ENCODE measurements at regions not wholly inside any gene's neighbourhood (a gene's known extent, or its start where the extent isn't known, plus 50 kb on each side); places are given as distances from the start of the nearest gene placed in this dataset.
"Not testable (repeated sequence)": the region's sequence is repeated elsewhere in the genome, so short reads cannot be mapped to it uniquely, and the experiment has no call there.

GRCh38 chr6:103675807-103676406 is 1183.8 kb downstream of the HACE1 start:
- no peak for DNase-seq

- no peak for DNase-seq
Observed at GRCh38 chr6:103674790-103675189, 1184.9 kb downstream of the HACE1 start.

GRCh38 chr6:103672169-103672568 is 1187.5 kb downstream of the HACE1 start:
- no peak for DNase-seq

- DNase-seq, result no peak
Observed at GRCh38 chr6:103629613-103630012, 1230.1 kb downstream of the HACE1 start.

GRCh38 chr6:103617642-103618041 is 1242.1 kb downstream of the HACE1 start:
- no peak for DNase-seq

GRCh38 chr6:103587722-103588121 is 1272.0 kb downstream of the HACE1 start:
- no peak for DNase-seq

GRCh38 chr6:103578115-103578514 is 1281.6 kb downstream of the HACE1 start:
- no peak for DNase-seq

- no peak for DNase-seq
Observed at GRCh38 chr6:103570431-103570830, 1289.3 kb downstream of the HACE1 start.

GRCh38 chr6:103554911-103555310 is 1304.8 kb downstream of the HACE1 start:
- DNase-seq, result no peak

- no peak for DNase-seq
Observed at GRCh38 chr6:103538381-103538780, 1321.3 kb downstream of the HACE1 start.

- no peak for DNase-seq
Observed at GRCh38 chr6:103534814-103535213, 1324.9 kb downstream of the HACE1 start.

GRCh38 chr6:103534095-103534494 is 1325.6 kb downstream of the HACE1 start:
- no peak for DNase-seq

- DNase-seq, result no peak
Observed at GRCh38 chr6:103522045-103522444, 1337.7 kb downstream of the HACE1 start.

- DNase-seq, result no peak
Observed at GRCh38 chr6:103516336-103516735, 1343.4 kb downstream of the HACE1 start.

- no peak for DNase-seq
Observed at GRCh38 chr6:103507052-103507451, 1352.7 kb downstream of the HACE1 start.

- DNase-seq, result no peak
Observed at GRCh38 chr6:103505155-103505518, 1354.6 kb downstream of the HACE1 start.

- DNase-seq, result no peak
Observed at GRCh38 chr6:103504501-103505154, 1355.1 kb downstream of the HACE1 start.

GRCh38 chr6:103496588-103496987 is 1363.1 kb downstream of the HACE1 start:
- DNase-seq, result not testable (repeated sequence)

- no peak for DNase-seq
Observed at GRCh38 chr6:103456652-103457051, 1403.1 kb downstream of the HACE1 start.

- no peak for DNase-seq
Observed at GRCh38 chr6:103455275-103455674, 1404.4 kb downstream of the HACE1 start.

GRCh38 chr6:103409475-103409874 is 1450.2 kb downstream of the HACE1 start:
- DNase-seq, result no peak

- DNase-seq, result no peak
Observed at GRCh38 chr6:103405321-103405720, 1454.4 kb downstream of the HACE1 start.

- no peak for DNase-seq
Observed at GRCh38 chr6:103404799-103405198, 1454.9 kb downstream of the HACE1 start.

GRCh38 chr6:103396768-103397167 is 1463.0 kb downstream of the HACE1 start:
- no peak for DNase-seq

Data from amygdala (tissue), 56 donors.